DND-41 (cell line): ENCODE measurements at regions not wholly inside any gene's neighbourhood (a gene's known extent, or its start where the extent isn't known, plus 50 kb on each side); places are given as distances from the start of the nearest gene placed in this dataset.

Experiments used
- CTCF ChIP-seq: IDR thresholded peaks from 2 replicates; pipeline ENCODE4 v1.5.1; 2012; ENCODE audit warnings: borderline replicate concordance, low read length, moderate library complexity, mild to moderate bottlenecking; ENCODE audit not compliant: poor library complexity, severe bottlenecking; ENCODE audit errors: extremely low read depth
- EZH2 ChIP-seq: IDR thresholded peaks from 3 replicates; pipeline ENCODE4 v1.6.1; 2012; ENCODE audit warnings: borderline replicate concordance, low read depth, mild to moderate bottlenecking, moderate library complexity, low read length, inconsistent platforms; ENCODE audit not compliant: severe bottlenecking

GRCh38 chr5:97914483-97914882 is 731.4 kb upstream of the RIOK2 start:
- TF ChIP-seq CTCF (no peak), EZH2 (no peak)
